Stimulated activated CD8-positive, alpha-beta memory T cell treated with anti-CD3 and anti-CD28 coated beads, Interleukin-7, amount 100 ng/mL, for 24 hours (primary cell): ENCODE measurements at regions not wholly inside any gene's neighbourhood (a gene's known extent, or its start where the extent isn't known, plus 50 kb on each side); places are given as distances from the start of the nearest gene placed in this dataset.
"Not testable (repeated sequence)": the region's sequence is repeated elsewhere in the genome, so short reads cannot be mapped to it uniquely, and the experiment has no call there.

Experiments used
- DNase-seq: peaks from one replicate; pipeline ENCODE4 v3.0.0-alpha.2; 2020; ENCODE audit warnings: low read depth

DNA sequence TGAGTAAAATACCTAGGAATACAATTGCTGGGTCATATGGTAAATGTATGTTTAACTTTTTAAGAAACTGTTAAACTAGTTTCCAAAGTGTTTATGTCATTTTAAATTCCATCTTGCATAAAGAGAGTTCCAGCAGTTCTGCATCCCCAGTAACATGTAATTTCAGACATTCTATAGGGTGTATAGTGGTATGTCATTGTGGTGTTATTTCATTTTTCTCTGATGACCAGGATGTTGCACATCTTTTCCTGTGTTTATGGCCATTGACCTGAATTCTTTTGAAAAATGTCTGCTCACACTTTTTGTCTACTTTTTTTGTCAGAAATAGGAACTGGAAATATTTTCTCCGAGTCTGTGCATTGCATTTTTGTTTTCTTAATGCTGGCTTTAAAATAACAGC lies 128.9 kb downstream of the TMEM200A start:
- no peak for DNase-seq

DNA sequence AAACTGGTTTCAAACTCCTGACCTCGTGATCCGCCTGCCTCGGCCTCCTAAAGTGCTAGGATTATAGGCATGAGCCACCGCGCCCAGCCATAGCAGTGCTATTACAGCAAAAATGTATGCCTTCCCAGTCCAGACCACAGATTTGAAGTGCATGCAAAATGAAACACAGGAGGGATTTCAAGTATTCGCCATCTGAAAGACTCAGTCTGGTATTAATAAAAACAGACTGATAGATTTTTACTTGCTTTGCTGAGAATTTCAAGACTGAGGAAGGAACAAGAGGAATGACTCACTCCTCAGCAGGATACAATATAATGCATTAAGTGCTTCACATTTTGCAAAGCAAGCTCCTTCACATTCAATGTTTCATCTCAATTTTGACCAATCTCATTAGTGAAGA lies 134.9 kb downstream of the TMEM200A start:
- DNase-seq, result no peak

DNA sequence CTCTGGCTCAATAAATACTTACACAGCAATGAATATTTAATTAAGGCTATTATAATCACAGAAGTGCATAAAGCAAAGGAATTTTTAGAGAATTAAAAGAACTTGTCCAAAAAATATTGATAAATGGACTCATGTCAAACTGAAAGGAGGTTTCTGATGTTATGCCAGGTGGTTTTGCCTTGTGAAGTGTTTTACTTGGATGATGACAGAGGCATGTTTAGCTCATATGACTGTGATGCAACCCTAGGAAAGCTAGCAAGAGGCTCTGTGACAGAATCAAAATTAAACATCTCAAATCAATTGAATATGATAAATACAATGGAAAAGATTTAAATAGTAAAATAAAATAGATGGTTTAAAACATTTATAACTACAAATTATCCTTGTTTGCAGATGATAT lies 137.3 kb downstream of the TMEM200A start:
- DNase-seq, result no peak

DNA sequence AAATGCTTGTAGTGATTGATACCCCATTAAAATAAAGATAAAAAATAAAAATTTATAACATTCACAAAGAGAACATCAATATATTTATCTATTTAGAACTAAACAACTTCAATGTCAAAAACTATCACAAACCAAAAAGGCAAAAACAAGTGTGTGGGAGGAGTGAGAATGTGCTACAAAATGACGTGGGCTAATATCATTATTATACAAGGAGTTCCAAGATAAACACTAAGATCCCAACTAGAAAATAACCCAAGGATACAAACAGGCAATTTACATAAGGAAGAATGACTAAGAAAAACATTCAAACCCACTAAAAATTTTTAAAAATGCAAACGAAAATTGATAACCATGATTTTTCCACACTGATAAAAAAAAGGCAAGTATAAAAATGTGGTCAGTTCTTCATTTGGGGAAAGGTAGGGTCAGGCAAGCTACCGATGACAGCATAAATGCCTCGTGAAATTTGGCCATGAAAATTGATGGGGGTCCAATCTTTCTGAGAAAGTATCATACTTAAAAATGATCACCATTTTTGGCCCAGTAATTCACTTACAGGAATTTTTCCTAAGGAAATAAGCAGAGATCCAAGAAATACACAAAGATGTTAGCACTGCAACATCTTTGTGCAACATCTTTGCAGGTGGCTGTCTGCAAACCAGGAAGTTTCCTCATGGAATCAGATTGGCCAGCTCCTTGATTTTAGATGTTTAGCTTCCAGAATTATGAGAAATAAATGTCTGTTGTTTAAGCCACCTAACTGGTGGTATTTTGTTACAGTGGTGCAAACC lies 140.2 kb downstream of the TMEM200A start:
- no peak for DNase-seq

DNA sequence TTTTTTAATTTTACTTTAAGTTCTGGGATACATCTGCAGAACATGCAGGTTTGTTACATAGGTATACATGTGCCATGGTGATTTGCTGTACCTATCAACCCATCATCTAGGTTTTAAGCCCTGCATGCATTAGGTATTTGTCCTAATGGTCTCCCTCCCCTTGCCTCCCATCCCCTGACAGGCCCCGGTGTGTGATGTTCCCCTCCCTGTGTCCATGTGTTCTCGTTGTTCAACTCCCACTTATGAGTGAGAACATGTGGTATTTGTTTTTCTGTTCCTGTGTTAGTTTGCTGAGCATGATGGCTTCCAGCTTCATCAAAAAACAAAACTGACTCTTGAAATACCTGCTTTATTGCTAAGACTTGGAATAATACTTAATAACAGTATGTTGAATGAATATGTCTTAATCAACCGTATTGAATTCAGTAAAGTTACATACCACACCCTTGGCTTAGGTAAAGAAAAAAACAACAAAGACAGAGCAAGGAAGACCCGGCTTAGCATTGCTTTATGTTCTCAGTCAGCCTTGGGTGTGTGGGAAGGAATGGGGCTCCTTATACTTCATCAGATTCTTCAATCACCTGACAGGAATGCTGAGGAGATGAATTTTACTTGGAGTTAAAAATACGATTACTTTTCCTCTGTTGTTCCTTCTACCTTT lies 141.3 kb downstream of the TMEM200A start:
- DNase-seq, result not testable (repeated sequence)

DNA sequence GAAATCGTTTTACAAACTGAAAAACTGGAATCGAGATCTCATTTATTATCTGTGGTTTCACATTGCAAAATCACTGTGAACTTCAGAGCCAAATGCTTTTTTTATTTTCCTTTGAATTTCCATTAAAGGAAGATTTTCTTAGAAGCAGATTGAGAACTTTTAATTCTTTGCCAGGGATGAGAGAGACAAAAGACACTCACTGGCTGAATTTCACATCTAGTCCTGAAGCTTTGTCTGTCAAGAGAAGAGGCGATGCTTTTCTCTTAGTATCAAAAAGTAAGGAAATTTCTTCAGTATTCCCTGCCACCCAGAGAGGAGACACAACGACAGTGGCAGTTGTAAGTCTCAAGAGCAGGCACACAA lies 141.8 kb downstream of the TMEM200A start:
- DNase-seq, result no peak

DNA sequence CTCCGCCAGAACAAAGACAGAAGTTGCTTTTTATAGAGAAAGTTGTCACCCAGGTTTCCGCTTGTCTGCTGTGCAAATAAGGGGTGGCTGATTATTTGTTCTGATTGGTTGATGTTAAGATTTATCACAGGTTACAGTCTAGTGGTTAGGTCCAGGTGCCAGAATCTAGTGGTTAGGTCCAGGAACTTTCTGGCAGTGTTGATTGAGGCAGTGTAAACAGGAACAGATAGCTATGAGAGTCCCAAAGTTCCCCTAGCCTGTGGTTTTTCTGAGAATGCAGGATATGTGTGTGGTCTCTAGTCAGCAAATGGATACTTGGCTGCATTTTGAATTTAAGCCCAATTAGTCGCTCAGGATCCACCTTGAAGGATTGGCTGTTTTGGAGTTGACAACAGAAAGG lies 148.0 kb downstream of the TMEM200A start:
- no peak for DNase-seq

DNA sequence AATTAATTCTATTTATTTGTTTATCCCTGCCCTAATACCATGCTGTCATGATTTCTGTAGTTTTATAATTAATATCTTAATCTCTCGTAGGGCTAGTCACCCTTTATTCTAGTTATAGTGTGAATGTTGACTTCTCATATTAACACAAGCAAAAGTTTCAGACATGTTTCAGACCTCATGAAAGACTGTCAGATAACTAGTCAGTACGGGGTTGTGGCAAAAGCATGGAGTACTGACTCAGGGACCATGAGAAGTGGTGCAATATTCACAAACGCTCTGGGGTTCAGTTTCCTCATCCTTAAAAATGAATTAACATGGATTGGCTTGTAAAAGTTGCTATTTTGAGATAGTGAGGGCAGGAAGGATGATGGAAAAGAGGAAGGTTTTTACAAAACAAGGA lies 148.9 kb downstream of the TMEM200A start:
- no peak for DNase-seq

DNA sequence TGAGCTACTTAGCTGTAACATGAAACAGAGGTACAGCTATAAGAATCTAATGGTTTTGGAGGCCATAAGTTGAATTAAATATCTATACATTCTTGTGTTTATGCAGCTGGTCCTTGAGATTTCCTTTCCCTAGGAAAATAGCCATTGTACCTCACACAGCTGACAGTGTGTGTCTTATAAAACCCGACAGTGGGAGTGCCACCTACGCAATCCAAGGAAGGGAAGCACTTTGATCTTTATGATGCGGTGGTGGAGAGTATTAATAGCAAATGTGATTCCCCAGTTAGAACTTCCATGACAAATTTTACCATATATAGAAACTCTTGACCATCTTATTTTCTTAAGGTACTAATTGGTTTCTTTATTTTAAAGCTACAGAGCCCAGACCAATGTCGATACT lies 149.5 kb downstream of the TMEM200A start:
- no peak for DNase-seq

DNA sequence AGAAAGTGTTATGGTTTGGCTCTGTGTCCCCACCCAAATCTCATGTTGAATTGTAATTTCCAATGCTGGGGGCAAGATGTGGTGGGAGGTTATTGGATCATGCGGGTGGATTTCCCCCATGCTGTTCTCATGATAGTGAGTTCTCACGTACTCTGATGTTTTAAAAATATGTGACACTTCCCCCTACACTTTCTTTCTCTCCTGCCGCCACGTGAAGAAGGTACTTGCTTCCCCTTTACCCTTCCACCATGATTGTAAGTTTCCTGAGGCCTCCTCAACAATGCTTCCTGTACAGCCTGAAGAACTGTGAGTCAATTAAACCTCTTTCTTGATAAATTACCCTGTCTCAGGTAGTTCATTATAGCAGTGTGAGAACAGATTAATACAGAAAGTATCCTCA lies 150.8 kb downstream of the TMEM200A start:
- DNase-seq, result no peak

DNA sequence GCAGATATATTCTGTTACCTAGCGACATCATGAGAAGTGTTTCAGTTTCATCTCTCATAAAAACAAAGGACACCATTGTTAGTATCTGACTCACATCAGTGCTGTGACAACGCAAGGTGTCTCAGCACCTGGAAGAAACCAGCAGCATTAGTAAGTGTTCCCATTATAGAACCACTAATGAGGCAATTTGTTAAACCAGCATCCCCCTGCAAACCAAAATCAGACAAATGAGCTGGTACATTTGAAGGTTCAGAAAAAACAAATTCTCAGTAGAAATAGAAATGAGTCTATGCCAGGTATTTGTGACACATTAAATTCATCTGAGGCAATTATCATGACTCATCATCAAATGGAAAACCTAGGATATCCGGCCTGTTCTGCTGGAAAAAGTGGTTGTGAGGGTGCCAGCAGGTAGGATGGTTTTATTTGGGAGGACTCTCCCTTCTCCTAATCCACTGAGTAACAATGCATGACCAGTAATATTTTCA lies 151.7 kb downstream of the TMEM200A start:
- DNase-seq, result no peak

DNA sequence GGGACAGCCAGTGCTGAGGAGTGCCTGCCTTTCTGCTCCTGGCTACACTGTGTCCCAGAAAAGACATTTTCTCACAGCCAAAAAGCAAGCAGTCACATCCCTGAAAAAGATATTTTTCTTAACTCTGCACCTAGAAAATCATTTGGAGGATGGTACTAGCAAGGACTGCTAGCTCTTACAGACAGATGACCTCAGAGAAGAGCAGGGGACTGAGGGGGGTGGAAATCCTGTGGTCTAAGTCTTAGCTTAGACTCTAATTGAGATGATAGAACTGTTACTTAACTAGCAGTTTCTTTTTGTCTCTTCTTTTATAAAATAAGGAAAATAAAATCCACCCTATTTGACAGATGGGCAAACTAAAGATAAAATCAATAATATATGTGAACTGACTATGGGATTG lies 152.8 kb downstream of the TMEM200A start:
- DNase-seq, result no peak

DNA sequence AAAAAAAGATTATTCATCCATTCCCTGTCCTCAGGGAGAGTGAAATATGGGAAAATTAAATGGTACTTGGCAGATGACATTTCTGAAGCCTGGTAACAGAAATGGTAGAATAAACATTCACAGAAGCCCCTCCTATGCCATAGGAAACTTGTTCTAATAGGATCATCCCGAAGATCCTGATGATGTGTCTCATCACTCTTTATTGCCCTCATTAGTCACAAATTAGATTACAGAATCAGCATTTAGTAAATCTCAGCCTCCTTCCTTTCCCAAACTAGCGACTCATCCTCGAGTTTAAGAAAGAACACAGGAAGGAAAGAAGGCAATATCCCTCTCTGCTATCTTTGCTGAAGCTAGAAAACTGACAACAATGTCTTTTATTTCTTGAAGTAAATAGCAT lies 154.4 kb downstream of the TMEM200A start:
- no peak for DNase-seq

DNA sequence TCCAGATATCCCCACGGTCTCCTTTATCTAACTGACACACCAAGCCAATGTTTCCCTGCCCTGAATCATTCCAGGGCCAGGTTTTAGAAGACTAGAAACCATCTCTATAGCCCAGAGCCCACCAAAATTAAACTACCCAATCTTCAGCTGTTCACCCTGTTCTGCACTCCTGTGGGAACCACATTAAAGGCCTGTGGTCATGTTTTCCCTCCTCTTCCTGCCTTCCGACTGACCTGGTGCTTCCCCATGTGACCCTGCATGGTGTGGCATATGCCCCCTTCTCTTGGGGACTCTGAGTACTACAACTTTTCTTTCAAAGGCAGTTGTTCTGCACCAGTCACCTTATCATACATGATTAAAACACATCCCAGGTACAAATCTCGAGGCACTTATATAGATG lies 155.0 kb downstream of the TMEM200A start:
- no peak for DNase-seq

DNA sequence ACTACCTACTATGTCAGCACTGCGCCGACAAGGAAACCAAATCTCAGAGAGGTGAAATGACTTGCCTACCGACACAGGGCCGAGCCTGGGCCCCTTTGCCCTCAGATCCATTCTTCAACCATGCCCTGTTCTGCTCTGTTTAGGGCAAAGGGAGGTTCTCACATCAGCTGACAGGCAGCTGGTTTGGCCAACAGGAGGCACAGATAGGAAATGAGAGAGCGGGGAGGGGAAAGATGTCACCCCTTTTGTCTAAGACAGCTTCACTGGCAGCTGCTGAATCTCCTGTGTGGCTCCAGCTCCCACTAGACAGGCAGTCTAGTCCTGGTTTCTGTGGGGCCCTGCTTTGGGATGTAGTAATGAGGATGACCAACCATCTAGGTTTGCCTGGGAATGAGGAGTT lies 158.7 kb downstream of the TMEM200A start:
- DNase-seq, result no peak

DNA sequence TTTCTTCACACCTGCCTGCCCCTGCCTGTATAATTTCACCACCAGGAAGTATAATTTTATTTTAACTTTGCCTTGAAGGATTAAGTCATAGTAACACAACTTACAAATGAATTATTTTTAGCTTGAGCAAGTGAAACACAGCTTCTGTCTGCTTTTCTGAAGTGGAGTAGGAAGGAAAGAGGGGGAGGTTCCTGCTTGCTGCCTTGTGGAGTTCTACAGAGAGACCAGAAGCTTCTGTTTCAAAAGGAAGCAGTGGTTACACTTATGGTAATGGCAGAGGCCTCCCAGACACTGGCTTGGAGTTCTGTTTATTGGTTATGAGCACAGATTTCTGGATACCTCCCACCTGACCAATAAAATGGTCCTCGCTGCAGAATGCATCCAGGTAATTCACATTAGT lies 159.6 kb downstream of the TMEM200A start:
- DNase-seq, result no peak

DNA sequence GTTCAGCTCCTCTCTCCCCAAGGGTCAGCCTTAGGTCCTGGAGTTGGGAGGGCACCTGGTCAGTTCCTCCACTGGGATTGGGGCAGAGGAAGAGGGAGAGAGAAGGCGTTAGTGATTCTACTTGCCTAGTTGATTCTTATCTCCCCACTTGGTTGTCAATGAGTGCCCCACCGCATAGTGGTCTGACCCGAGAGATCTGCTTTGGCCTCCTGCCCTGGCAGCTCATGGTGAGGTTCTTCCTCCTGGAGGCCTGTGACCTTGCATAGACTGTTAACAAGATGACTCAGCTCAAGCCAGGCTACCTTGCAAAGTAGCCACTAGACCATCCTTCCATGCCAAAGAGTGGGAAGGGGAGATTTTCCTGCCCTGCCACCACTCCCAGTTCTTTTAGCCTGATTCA lies 160.6 kb downstream of the TMEM200A start:
- no peak for DNase-seq

DNA sequence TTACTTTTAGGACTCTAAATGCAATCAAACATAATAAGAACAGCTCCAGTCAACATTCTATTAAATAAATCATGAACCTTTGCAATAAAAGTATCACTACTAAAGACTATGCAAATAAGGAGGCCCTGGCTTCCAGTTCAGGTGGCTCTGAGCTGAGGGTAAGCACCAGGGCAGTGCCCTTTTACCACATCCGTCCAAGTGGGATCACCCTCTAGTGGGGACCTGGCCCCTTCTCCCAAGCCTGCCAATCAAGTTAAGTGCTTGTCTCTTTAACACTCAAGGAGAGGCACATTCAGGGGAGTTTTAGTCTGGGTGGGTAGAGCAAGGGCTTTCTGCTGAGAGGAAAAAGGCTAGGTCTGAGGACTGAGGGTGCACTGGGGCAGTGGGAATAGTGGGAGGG lies 161.4 kb downstream of the TMEM200A start:
- no peak for DNase-seq

DNA sequence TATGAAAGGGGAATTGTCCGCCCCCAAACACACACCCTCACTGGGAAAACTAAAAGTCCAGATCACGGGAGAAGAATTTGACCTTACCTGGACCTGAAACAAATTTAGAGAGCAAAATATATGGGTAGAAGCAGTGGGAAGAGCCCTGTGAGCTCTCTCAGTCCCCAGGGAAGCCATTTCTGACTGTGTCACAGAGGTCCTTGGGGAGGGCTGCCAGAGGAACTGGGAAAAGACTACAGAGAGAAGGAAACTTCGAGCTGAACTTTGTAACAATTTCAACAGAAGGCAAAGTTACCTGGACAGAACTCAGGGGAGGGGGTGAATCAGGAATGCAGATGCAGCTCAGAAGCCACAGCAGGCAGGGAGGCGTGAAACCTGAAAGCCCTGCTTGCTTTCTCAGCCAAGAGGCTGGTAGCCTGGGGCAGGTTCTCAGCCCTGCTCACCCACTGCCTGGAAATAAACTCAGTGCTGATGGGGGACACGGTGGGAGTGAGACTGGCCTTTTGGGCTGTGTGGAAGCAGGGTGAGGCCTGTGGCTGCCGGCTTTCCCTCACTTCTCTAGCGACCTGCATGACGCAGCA lies 163.8 kb downstream of the TMEM200A start:
- DNase-seq, result no peak

DNA sequence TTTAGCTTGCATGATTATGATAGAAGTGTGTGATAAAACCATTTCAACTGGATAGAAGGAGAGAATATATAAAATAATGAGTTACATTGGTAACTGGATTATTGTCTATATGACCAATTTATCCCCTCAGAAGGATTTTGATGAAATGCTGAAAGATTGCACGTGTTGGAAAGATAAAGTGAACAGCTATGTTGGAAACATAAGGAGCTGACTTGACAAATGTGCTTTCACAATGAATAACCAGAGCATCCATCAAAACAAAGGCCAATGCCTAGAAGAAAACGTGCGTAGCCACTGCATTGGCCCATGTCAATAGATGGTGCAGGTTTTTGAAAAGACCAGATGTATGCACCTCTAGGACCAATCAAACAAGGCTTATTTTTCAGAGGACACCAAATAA lies 168.8 kb downstream of the TMEM200A start:
- no peak for DNase-seq

DNA sequence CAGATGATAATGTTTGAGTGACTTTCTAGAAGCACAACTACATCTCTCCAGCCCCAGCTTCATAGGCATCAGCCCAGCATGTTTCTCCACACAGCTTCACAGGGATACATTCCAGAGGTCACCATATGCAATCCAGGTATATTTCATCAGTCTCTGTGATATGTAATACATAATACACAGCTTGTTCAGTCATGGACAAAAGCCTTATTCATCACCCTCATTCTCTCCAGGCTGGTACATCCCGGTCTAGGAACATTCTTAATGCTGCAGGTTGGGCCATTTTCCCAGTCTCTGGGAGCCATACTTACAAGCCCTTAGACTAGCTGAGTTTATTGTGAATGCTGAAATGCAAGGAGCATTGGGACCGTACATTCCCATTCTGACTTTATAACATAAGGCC lies 169.4 kb downstream of the TMEM200A start:
- DNase-seq, result no peak

DNA sequence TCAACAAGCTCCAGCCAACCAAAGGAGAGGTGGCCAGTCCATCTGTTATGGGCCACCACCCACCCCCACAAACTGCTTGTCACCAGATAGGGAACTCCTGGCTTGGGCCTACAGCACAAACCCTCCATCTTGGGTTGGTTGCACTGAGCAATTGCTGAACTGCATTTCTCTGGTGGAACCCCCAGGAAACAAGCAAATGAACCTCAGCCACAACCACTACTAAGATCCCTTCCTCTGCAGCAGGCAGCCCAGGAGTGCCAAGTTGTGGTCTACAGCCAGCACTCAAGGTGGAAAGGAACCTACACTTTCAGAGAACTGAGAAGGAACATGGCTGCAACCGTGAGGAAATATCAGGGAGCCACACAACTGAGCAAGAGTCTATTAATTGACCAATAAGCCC lies 171.6 kb downstream of the TMEM200A start:
- no peak for DNase-seq

DNA sequence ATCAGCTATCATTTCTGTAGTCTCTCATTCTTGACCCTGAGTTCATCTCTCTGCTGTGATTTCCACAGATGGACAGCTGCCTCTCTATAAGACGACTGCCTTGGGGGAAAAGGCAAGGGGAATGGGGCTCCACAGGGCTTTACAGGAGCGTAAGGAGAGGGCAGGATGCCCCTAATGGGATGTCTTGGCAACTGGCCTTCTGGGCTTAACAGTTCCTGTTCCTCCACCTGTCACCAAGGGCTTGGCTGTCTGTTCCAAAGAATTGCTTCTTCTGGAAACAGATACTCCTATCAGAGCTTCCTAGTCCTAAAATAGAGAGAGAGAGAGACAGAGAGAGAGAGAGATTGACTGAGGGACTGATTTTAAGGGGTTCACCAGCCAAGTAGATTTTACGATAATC lies 181.9 kb downstream of the TMEM200A start:
- DNase-seq, result no peak
